PC-9 (cell line): ENCODE measurements at regions not wholly inside any gene's neighbourhood (a gene's known extent, or its start where the extent isn't known, plus 50 kb on each side); places are given as distances from the start of the nearest gene placed in this dataset.

Source experiments
- BruUV-seq: library from RNA; stranded (reverse); fragments of 400-500 nt; replicated peaks from 2 replicates; lab custom pipeline; 2021; lab: Mats Ljungman, UMichigan
- CTCF ChIA-PET: fragments of 300-600 bp; sonication (Branson Sonifier 250); formaldehyde crosslinking; loops from one replicate; lab custom pipeline; 2022; ENCODE audit warnings: antibody characterized with exemption; lab: Charles Lee
- POLR2A ChIA-PET: fragments of 300-600 bp; sonication (Branson Sonifier 250); formaldehyde crosslinking; loops from one replicate; lab custom pipeline; 2022; ENCODE audit warnings: antibody characterized with exemption; ENCODE audit not compliant: unreplicated experiment; lab: Charles Lee
- DNase-seq, 2 experiments: peaks; one replicate each; pipeline versions ENCODE4 v3.0.0 to v3.0.0-alpha.2; 2015 to 2022; ENCODE audit warnings: mixed read lengths in 1 of 2
- H2AFZ ChIP-seq: fragments of 200-600 bp; sonication (generic); 2 replicates; pipeline ENCODE4 v1.8.1; 2017; ENCODE audit warnings: antibody characterized with exemption
- H3F3A ChIP-seq: fragments of 200-600 bp; sonication (generic); 2 replicates; pipeline ENCODE4 v1.8.1; 2017; ENCODE audit warnings: antibody characterized with exemption, mild to moderate bottlenecking, low read depth; ENCODE audit not compliant: insufficient read depth
- H3K27ac ChIP-seq: fragments of 200-600 bp; sonication (generic); 2 replicates; pipeline ENCODE4 v1.6.1; 2016; ENCODE audit warnings: mixed run types
- H3K27me3 ChIP-seq: fragments of 200-600 bp; sonication (generic); 2 replicates; pipeline ENCODE4 v1.6.1; 2016; ENCODE audit warnings: low read depth, mixed run types; ENCODE audit not compliant: insufficient read depth
- H3K36me3 ChIP-seq: fragments of 200-600 bp; sonication (generic); 2 replicates; pipeline ENCODE4 v1.6.1; 2016; ENCODE audit warnings: low read depth, mixed run types
- H3K4me1 ChIP-seq: fragments of 200-600 bp; sonication (generic); replicated peaks from 2 replicates; pipeline ENCODE4 v1.6.1; 2016; ENCODE audit warnings: mixed run types; ENCODE audit not compliant: insufficient read depth
- H3K4me2 ChIP-seq: fragments of 200-600 bp; sonication (generic); 2 replicates; pipeline ENCODE4 v1.6.1; 2017; ENCODE audit warnings: mixed run types
- H3K4me3 ChIP-seq: fragments of 200-600 bp; sonication (generic); 2 replicates; pipeline ENCODE4 v1.6.1; 2016; ENCODE audit warnings: mixed run types
- H3K79me2 ChIP-seq: fragments of 200-600 bp; sonication (generic); 2 replicates; pipeline ENCODE4 v1.6.1; 2017; ENCODE audit warnings: low read depth, mixed run types
- H3K9me2 ChIP-seq: fragments of 200-600 bp; sonication (generic); 2 replicates; pipeline ENCODE4 v1.8.1; 2017; ENCODE audit warnings: mild to moderate bottlenecking; ENCODE audit not compliant: insufficient read depth
- H3K9me3 ChIP-seq: fragments of 200-600 bp; sonication (generic); 2 replicates; pipeline ENCODE4 v1.8.1; 2016; ENCODE audit warnings: low read depth; ENCODE audit not compliant: insufficient read depth
- H4K20me1 ChIP-seq: fragments of 200-600 bp; sonication (generic); 2 replicates; pipeline ENCODE4 v1.8.1; 2017; ENCODE audit not compliant: insufficient read depth
- CTCF ChIP-seq: fragments of 200-600 bp; sonication (generic); conservative IDR thresholded peaks from 2 replicates; pipeline ENCODE4 v1.6.1; 2017; ENCODE audit warnings: mixed run types, antibody characterized with exemption, mild to moderate bottlenecking, moderate library complexity
- EZH2 ChIP-seq: fragments of 200-600 bp; sonication (generic); IDR thresholded peaks from 2 replicates; pipeline ENCODE4 v1.8.0; 2017; ENCODE audit warnings: antibody characterized with exemption, low read depth
- intact Hi-C: fragments of 100-400 bp; cut with micrococcal nuclease; formaldehyde crosslinking; loops from one replicate; pipeline ENCODE4 v1.10.0; 2022; ENCODE audit not compliant: unreplicated experiment

- DNase-seq, result peak in 1 of 2 experiments; percentile 9
- Histone ChIP-seq H3K36me3 (no peaks in the 10 kb centered on the region), H3K4me3 (no peak overlapping the region), H3K27ac (no peak overlapping the region; the same call in 1 of the 2 replicates), H3F3A (peaks cover 5% of the 10 kb centered on the region; the same call in 1 of the 2 replicates), H3K9me2 (no peaks in the 10 kb centered on the region), H3K27me3 (no peaks in the 10 kb centered on the region), H3K4me1 (peaks cover 19% of the 10 kb centered on the region), H3K79me2 (no peaks in the 10 kb centered on the region), H3K4me2 (0 out of 2 replicates have a peak overlapping the region, but pooled peaks have one; percentile 9), H4K20me1 (no peaks in the 10 kb centered on the region), H3K9me3 (no peaks in the 10 kb centered on the region), H2AFZ (no peak overlapping the region)
- intact Hi-C loops, result no loop called here
- CTCF ChIA-PET, result no interaction called here
- no peak for TF ChIP-seq EZH2
- TF ChIP-seq CTCF, result no peak
- BruUV-seq, result no TSS peak
- POLR2A ChIA-PET, result no interaction called here
Observed at GRCh38 chr3:96266395-96267190, 547.8 kb upstream of the EPHA6 start.

GRCh38 chr3:96267577-96267976 is 546.8 kb upstream of the EPHA6 start:
- no peaks in the 10 kb centered on the region for H3K79me2 ChIP-seq
- H3K9me2 ChIP-seq, result no peaks in the 10 kb centered on the region
- H4K20me1 ChIP-seq, result no peaks in the 10 kb centered on the region
- peaks cover 5% of the 10 kb centered on the region; the same call in 1 of the 2 replicates for H3F3A ChIP-seq
- ChIA-PET CTCF (no interaction called here), POLR2A (interaction anchor here (0.7 kb wide), 1 partner anchor 28 kb away, joined by 3 read pairs; no protein-coding TSS in a partner anchor)
- no peak overlapping the region for H2AFZ ChIP-seq
- no peaks in the 10 kb centered on the region for H3K36me3 ChIP-seq
- BruUV-seq, result no TSS peak
- no peak for DNase-seq
- peaks cover 19% of the 10 kb centered on the region for H3K4me1 ChIP-seq
- intact Hi-C loops, result no loop called here
- H3K9me3 ChIP-seq, result no peaks in the 10 kb centered on the region
- no peaks in the 10 kb centered on the region for H3K27me3 ChIP-seq
- H3K4me2 ChIP-seq, result 0 out of 2 replicates have a peak overlapping the region, but pooled peaks have one; percentile 9
- H3K27ac ChIP-seq, result no peak overlapping the region
- no peak overlapping the region for H3K4me3 ChIP-seq
- TF ChIP-seq CTCF (no peak), EZH2 (no peak)

GRCh38 chr3:96294143-96294542 is 520.3 kb upstream of the EPHA6 start:
- CTCF ChIA-PET, result no interaction called here
- TF ChIP-seq EZH2 (no peak), CTCF (no peak)

More at GRCh38 chr3:96294143-96294542, 520.3 kb upstream of the EPHA6 start:
- DNase-seq, result no peak
- no TSS peak for BruUV-seq
- Histone ChIP-seq H3K4me1 (no peaks in the 10 kb centered on the region), H3K79me2 (no peaks in the 10 kb centered on the region), H3K4me3 (no peak overlapping the region), H3K9me2 (no peaks in the 10 kb centered on the region), H3F3A (no peaks in the 10 kb centered on the region), H3K27me3 (no peaks in the 10 kb centered on the region), H3K27ac (no peak overlapping the region), H4K20me1 (no peaks in the 10 kb centered on the region), H2AFZ (no peak overlapping the region), H3K36me3 (no peaks in the 10 kb centered on the region), H3K4me2 (no peak overlapping the region), H3K9me3 (no peaks in the 10 kb centered on the region)
- POLR2A ChIA-PET, result no interaction called here
- intact Hi-C loops, result no loop called here
